Head of caudate nucleus (tissue), 42 donors: ENCODE measurements at regions not wholly inside any gene's neighbourhood (a gene's known extent, or its start where the extent isn't known, plus 50 kb on each side); places are given as distances from the start of the nearest gene placed in this dataset.
"Not testable (repeated sequence)": the region's sequence is repeated elsewhere in the genome, so short reads cannot be mapped to it uniquely, and the experiment has no call there.

Experiments
- DNase-seq, 42 donors: peaks; one replicate each; pipeline versions ENCODE4 v3.0.0 to v3.0.0-alpha.2; 2020 to 2021; ENCODE audit warnings: mixed read lengths in 7 of 42
- intact Hi-C: fragments of 100-400 bp; cut with DNase I; formaldehyde crosslinking; loops from one replicate; pipeline ENCODE4 v1.15.0; 2022

DNA sequence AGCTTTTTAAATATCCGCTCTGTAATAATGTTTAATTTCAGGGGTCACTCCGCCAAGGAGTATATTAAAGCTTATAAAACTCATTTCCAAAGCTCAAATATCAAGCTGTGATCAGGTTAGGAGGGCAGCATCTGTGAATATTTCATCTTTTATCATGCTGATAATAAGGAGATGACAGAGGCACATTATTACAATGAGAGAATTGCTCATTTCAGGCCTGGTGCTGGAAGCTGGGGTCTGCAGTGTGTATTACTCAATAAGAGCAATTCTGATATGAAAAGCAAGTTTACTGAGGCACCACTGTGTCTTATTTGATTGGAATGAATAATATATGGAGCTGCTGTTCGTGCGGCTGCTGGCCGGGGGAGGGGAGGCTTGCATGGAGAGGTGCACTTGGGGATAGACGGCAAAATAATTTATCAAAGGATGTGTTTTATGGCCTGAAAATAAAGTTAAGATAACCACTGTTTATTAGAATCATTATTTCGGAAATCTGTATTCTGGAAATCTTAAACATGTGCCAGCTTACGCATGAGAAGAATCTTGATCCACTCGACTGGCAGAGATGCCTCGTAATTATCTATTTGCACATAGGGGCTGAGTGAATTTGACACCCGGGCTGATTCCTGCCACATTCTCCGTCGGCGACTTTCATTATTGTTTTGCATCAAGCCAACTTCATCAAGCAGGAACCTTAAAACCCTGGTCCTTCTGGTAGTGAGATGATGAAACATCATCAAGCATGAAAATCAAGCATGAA lies 173.2 kb downstream of the RRAGC start:
- intact Hi-C loops = no loop called here
- no peak for DNase-seq

- DNase-seq = no peak
- intact Hi-C loops = no loop called here
These were observed 174.2 kb downstream of the RRAGC start for GRCh38 chr1:38685388-38685787.

DNA sequence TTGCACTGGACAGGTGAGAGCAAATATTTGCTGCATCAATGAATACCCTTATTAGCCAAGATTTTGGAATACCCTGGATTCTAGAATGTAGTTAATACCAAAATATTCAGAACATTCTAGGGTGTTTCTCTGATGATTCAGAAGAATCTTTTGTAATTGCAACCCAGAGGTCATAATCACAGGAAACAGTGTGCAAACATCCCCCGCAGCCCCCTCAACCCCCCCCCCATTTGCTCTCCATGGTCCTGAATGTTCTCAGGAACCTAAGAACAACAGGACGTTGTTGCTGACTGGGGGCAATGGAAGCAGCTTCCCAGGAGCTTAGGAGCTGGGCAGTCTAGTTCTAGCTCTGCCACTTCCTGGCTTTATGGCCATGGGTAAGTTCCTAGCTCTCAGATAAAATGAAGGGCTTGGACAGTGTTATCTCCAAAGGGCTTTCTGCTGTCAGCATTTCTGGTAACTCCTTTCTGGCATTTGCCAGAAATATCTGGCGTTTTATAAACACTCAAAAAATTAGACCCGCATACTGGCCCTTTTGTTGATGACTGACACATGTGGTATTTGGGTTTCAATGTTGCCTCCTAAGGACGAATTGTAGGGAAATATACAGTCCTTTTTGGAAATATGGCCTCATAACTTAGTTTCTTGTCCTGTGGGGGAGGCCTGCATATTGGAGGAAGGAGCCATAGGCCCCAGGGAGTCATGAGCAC lies 178.6 kb downstream of the RRAGC start:
- intact Hi-C loops = no loop called here
- DNase-seq = no peak

- no peak for DNase-seq
- intact Hi-C loops = no loop called here
These were observed 181.8 kb downstream of the RRAGC start for GRCh38 chr1:38677756-38678155.

- intact Hi-C loops = no loop called here
- no peak for DNase-seq
These were observed 182.3 kb downstream of the RRAGC start for GRCh38 chr1:38677311-38677710.

GRCh38 chr1:38672692-38673091 lies 186.9 kb downstream of the RRAGC start:
- no peak for DNase-seq
- intact Hi-C loops = no loop called here

DNA sequence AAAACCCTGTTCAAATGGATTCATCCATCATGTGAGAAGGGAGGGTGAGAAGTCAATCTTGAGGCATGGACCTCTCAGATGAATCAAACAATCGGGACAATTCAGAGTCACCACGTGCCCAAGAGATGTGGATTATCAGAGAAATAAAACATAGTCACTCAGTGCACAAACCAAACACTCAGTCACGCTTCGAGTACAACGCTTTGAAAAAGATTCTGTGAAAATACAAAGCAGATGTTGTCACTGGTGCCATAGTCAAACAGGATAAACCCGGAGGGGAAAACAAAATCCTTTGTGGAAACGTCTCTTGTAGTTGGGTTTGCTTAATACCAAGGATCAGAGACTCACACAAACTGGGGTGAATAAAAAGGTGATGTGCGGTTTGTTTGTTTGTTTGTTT lies 188.4 kb downstream of the RRAGC start:
- intact Hi-C loops = no loop called here
- DNase-seq = peak in 1 of 42 donors; percentile 10

- no peak for DNase-seq
- intact Hi-C loops = no loop called here
These were observed 188.9 kb downstream of the RRAGC start for GRCh38 chr1:38670544-38671122.

GRCh38 chr1:38667626-38668025 lies 191.9 kb downstream of the RRAGC start:
- intact Hi-C loops = no loop called here
- DNase-seq = no peak

- intact Hi-C loops = no loop called here
- peak in 25 of 42 donors; percentile 2 to 64 (median 21) for DNase-seq
These were observed 197.4 kb downstream of the RRAGC start for GRCh38 chr1:38662126-38662525.

DNA sequence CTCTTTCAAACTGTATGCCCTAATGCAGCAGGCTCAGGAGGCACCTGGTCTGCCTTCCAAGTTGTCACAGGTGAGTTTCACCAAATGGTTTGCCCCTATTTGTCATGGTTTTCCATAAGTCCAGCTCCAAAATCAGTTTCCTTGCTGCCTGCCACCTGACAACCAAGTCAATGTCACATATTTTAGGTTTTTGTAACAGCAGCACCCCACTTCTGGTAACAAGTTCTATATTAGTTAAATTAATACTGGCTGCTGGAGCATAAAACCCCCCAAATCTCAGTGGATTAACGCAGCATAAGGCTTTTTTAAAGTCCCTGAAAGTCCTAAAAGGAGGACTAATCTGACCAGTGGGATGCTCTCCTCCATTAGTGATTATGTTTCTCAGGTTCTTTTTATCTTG lies 200.7 kb downstream of the RRAGC start:
- no peak for DNase-seq
- intact Hi-C loops = no loop called here

DNA sequence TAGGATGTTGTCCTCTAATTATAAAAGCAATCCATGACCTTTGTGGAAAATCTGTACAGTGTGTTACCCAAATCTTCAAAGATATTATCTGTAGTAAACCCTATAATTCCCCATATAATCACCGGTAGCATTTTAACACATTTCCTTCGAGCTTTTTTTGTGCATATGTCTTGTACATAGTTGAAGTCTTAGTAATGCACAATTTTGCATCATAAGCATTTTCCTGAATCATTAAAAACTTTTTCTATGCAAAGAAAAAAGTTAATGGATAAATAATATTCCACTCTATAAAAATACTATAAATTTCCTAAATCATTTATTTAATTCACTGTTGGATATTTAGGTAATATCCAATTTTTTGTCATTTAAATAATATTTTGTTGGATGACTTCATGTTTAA lies 201.7 kb downstream of the RRAGC start:
- no peak for DNase-seq
- intact Hi-C loops = no loop called here

DNA sequence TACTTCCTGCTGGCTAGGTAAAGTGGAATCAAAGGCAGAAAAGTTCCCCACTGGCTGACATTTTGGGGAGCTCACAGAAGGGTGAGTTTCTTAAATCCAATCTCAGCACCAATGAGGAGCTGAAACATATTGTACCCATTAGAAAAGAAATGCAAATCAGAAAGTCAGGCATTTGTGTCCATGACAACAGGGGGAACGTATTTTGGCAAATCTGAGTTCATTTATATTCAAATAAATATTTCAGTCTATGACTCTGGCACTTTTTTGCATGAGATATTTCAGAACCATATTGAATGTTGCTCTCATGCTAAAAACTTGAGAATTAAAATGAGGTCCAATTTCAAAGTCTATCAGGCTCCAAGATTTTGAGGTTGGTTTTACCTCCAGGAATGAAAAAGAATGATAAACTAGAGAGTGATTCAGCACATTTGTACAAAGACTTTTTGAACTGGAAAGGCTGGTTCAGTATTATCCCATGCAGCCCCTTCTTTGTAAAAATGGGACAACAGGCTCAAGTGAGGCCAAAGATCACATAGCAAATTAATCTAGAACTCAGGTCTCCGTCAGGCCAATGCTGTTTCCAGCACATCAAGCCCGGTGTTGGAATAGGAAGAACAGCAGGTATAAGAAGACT lies 202.2 kb downstream of the RRAGC start:
- intact Hi-C loops = no loop called here
- no peak for DNase-seq

GRCh38 chr1:38656726-38657125 lies 202.8 kb downstream of the RRAGC start:
- intact Hi-C loops = no loop called here
- no peak for DNase-seq

GRCh38 chr1:38652217-38652616 lies 207.4 kb downstream of the RRAGC start:
- no peak for DNase-seq
- intact Hi-C loops = no loop called here

- DNase-seq = no peak
- intact Hi-C loops = no loop called here
These were observed 207.9 kb downstream of the RRAGC start for GRCh38 chr1:38651669-38652068.

GRCh38 chr1:38648417-38648816 lies 211.2 kb downstream of the RRAGC start:
- intact Hi-C loops = no loop called here
- DNase-seq = no peak

DNA sequence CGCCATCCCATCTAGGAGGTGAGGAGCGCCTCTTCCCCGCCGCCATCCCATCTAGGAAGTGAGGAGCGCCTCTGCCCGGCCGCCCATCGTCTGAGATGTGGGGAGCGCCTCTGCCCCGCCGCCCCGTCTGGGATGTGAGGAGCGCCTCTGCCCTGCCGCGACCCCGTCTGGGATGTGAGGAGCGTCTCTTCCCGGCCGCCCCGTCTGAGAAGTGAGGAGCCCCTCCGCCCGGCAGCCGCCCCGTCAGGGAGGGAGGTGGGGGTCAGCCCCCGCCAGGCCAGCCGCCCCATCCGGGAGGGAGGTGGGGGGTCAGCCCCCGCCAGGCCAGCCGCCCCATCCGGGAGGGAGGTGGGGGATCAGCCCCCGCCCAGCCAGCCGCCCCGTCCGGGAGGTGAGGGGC lies 212.2 kb downstream of the RRAGC start:
- DNase-seq, intact Hi-C loops: not testable (repeated sequence)

DNA sequence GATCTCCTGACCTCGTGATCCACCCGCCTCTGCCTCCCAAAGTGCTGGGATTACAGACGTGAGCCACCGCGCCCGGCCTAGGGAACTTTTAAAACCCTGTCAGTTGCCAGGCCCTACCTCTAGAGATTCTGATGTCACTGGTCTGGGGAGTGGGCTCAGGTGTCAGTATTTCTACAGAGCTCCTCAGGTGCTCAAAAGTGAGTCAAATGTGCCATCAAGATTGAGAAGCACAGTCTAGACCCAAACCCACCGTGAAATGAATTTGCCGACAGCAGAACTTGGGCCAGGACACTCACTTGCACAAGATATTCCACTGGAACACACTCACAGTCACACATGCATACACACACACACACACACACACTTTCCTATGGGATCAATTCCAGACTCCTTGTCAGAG lies 215.5 kb downstream of the RRAGC start:
- DNase-seq = no peak
- intact Hi-C loops = no loop called here

DNA sequence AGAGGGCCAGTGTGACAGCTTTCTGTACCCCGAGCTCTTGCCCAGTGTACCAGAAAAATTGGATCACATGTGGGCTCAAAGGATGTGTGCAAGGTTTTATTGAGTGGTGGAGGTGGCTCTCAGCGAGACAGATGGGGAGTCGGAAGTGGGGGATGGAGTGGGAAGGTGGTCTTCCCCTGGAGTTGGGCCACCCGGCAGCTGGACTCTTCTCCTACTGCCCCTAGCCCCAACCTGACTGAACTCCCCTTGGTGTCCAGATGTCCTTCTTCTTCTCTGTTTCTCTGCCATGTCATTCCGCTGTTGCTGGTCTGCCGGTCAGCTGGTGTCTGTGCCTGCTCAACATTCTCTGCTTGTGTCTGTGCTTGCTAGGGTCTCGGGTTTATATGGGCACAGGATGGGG lies 217.9 kb downstream of the RRAGC start:
- intact Hi-C loops = no loop called here
- DNase-seq = no peak
